ENCODE measurements at regions not wholly inside any gene's neighbourhood (a gene's known extent, or its start where the extent isn't known, plus 50 kb on each side); places are given as distances from the start of the nearest gene placed in this dataset.

DNA sequence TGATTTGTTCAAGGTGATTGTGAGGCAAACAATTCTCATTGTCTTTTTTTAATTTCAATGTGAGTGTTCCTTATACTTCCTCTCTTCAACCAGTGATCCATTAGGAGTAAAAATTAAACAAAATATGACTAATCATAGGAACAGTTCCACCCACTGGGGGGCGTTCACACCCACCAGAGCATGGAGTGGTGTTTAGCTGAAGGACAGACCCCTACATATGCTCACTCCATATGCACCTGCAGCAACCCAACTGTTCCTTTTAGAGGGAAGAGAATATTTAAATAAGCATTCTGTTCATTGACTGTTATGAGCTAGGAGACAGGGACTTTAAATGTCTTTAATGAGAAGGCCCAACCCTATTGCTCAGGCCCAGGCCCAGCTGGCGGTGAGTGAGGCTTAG, 78.7 kb upstream of the DRD2 start:
- H4K5ac ChIP-seq (ENCODE audit: low read depth, low read length) = no peak overlapping the region
- H3K9ac ChIP-seq (ENCODE audit: low read depth, low read length) = no peak overlapping the region
- no peak for ATAC-seq (ENCODE audit: low read depth)
- POLR2A ChIA-PET (ENCODE audit: unreplicated experiment) = no interaction called here
- intact Hi-C loops (cut with micrococcal nuclease) (no loop called here), in situ Hi-C loops (cut with MboI; ENCODE audit: low sequenced_read_pairs) (no loop called here), dilution Hi-C loops (cut with HindIII; ENCODE audit: low sequenced_read_pairs, unreplicated experiment) (no loop called here)
- WGBS, 2 experiments (ENCODE audit: extremely low coverage in 2 of 2, insufficient read length in 1 of 2) = no CpG with 5 or more reads among the region's 2 CpGs
- H2BK120ac ChIP-seq (ENCODE audit: low read depth, low read length) = peak overlapping the region; percentile 30; the same call in 1 of the 2 replicates
- H4K8ac ChIP-seq (ENCODE audit: low read depth in 2 of 2, low read length in 2 of 2) = no peak overlapping the region
- H3K27me3 ChIP-seq (ENCODE audit: control insufficient read depth, insufficient read depth, low read length) = peaks cover 9% of the 10 kb centered on the region; the same call in 1 of the 2 replicates
- H3K56ac ChIP-seq (ENCODE audit: extremely low read depth, insufficient read depth, low read length) = no peak overlapping the region
- peak overlapping the region; percentile 17; the same call in 1 of the 2 replicates for H4K91ac ChIP-seq (ENCODE audit: insufficient read depth, low read depth, low read length)
- no peak overlapping the region for H2AFZ ChIP-seq (replicated peaks; ENCODE audit: low read length, poor library complexity)
- H3K36me3 ChIP-seq (ENCODE audit: control insufficient read depth, insufficient read depth, low read length) = no peaks in the 10 kb centered on the region
- H3K4me1 ChIP-seq (ENCODE audit: control insufficient read depth, insufficient read depth, low read length) = peaks cover 1% of the 10 kb centered on the region; the same call in 1 of the 2 replicates
- H3K14ac ChIP-seq (replicated peaks; ENCODE audit: low read depth, low read length) = 0 out of 2 replicates have a peak overlapping the region, but pooled peaks have one; percentile 8
- no peak overlapping the region for H3K27ac ChIP-seq (ENCODE audit: insufficient read depth, low read length)
- no peak overlapping the region for H3K4me3 ChIP-seq (ENCODE audit: insufficient read depth, low read depth, low read length)
- peak overlapping the region; percentile 28 for H3K4ac ChIP-seq (ENCODE audit: low read depth, low read length)
- BruUV-seq (replicated peaks) = no TSS peak
- CTCF ChIA-PET = interaction anchor here (1.0 to 1.6 kb wide), 4 partner anchors 9 to 178 kb away, joined by 3 to 5 read pairs (median 3); no protein-coding TSS in a partner anchor
- no peak overlapping the region for H3K18ac ChIP-seq (ENCODE audit: low read depth, low read length)
- H2AK9ac ChIP-seq (replicated peaks; ENCODE audit: low read depth, low read length, poor library complexity) = no peak overlapping the region
- no peak for DNase-seq
- no peak overlapping the region for H3K4me2 ChIP-seq (ENCODE audit: low read depth, low read length)
- no peak overlapping the region for H3K23ac ChIP-seq (ENCODE audit: low read depth, low read length)
- no peaks in the 10 kb centered on the region for H4K20me1 ChIP-seq (ENCODE audit: insufficient read depth, low read length)
- no peak overlapping the region for H2BK15ac ChIP-seq (ENCODE audit: low read depth, low read length)
- no peak overlapping the region for H2BK5ac ChIP-seq (ENCODE audit: low read depth, low read length, poor library complexity, severe bottlenecking)
- H2BK20ac ChIP-seq (ENCODE audit: low read depth, low read length) = peak overlapping the region; percentile 20; the same call in 1 of the 2 replicates
- TF ChIP-seq, protein P1, sequence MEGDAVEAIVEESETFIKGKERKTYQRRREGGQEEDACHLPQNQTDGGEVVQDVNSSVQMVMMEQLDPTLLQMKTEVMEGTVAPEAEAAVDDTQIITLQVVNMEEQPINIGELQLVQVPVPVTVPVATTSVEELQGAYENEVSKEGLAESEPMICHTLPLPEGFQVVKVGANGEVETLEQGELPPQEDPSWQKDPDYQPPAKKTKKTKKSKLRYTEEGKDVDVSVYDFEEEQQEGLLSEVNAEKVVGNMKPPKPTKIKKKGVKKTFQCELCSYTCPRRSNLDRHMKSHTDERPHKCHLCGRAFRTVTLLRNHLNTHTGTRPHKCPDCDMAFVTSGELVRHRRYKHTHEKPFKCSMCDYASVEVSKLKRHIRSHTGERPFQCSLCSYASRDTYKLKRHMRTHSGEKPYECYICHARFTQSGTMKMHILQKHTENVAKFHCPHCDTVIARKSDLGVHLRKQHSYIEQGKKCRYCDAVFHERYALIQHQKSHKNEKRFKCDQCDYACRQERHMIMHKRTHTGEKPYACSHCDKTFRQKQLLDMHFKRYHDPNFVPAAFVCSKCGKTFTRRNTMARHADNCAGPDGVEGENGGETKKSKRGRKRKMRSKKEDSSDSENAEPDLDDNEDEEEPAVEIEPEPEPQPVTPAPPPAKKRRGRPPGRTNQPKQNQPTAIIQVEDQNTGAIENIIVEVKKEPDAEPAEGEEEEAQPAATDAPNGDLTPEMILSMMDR (conservative IDR thresholded peaks at IDR 0.05; ENCODE audit: low read depth, low read length) = no peak
- no peak for TF ChIP-seq FOS (IDR thresholded peaks at IDR 0.05; ENCODE audit: low read depth, low read length)
- TF ChIP-seq, protein P2, sequence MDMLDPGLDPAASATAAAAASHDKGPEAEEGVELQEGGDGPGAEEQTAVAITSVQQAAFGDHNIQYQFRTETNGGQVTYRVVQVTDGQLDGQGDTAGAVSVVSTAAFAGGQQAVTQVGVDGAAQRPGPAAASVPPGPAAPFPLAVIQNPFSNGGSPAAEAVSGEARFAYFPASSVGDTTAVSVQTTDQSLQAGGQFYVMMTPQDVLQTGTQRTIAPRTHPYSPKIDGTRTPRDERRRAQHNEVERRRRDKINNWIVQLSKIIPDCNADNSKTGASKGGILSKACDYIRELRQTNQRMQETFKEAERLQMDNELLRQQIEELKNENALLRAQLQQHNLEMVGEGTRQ (IDR thresholded peaks at IDR 0.05; ENCODE audit: low read depth, low read length) = no peak
- TF ChIP-seq SMC3 (IDR thresholded peaks at IDR 0.05; ENCODE audit: low read depth, low read length) = no peak
- TF ChIP-seq, protein P3, sequence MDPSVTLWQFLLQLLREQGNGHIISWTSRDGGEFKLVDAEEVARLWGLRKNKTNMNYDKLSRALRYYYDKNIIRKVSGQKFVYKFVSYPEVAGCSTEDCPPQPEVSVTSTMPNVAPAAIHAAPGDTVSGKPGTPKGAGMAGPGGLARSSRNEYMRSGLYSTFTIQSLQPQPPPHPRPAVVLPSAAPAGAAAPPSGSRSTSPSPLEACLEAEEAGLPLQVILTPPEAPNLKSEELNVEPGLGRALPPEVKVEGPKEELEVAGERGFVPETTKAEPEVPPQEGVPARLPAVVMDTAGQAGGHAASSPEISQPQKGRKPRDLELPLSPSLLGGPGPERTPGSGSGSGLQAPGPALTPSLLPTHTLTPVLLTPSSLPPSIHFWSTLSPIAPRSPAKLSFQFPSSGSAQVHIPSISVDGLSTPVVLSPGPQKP (IDR thresholded peaks at IDR 0.05; ENCODE audit: borderline replicate concordance, low read depth, low read length) = no peak
- no peak for TF ChIP-seq MXI1 (IDR thresholded peaks at IDR 0.05; ENCODE audit: borderline replicate concordance, low read depth, low read length)
- TF ChIP-seq CEBPB (IDR thresholded peaks at IDR 0.05; ENCODE audit: low read depth, low read length) = no peak
- no peak for TF ChIP-seq RAD21 (IDR thresholded peaks at IDR 0.05; ENCODE audit: low read length)
- no peak for TF ChIP-seq CHD1 (IDR thresholded peaks at IDR 0.05; ENCODE audit: low read depth, low read length)
- no peak for TF ChIP-seq MAFK (IDR thresholded peaks at IDR 0.05; ENCODE audit: low read depth, low read length)
- no peak for TF ChIP-seq MAZ (IDR thresholded peaks at IDR 0.05; ENCODE audit: borderline replicate concordance, low read depth, low read length)
- TF ChIP-seq BHLHE40 (IDR thresholded peaks at IDR 0.05; ENCODE audit: low read depth, low read length) = no peak
- no peak for TF ChIP-seq RFX5 (IDR thresholded peaks at IDR 0.05; ENCODE audit: low read depth, low read length)
- TF ChIP-seq RCOR1 (IDR thresholded peaks at IDR 0.05; ENCODE audit: insufficient replicate concordance, low read length) = no peak
- TF ChIP-seq NFE2L2 (IDR thresholded peaks at IDR 0.05; ENCODE audit: low read depth, low read length) = no peak
- no peak overlapping the region for H2AK5ac ChIP-seq (ENCODE audit: low read depth, low read length)
- H3K79me1 ChIP-seq (ENCODE audit: low read depth in 1 of 2, low read length in 2 of 2) = no peaks in the 10 kb centered on the region
- no peaks in the 10 kb centered on the region for H3K9me1 ChIP-seq (ENCODE audit: insufficient read depth, low read length)
- no peaks in the 10 kb centered on the region for H3K9me3 ChIP-seq (ENCODE audit: control insufficient read depth, insufficient read depth, low read length)

Measured in IMR-90 (cell line).